Hepatic stellate cell (primary cell): ENCODE measurements at regions not wholly inside any gene's neighbourhood (a gene's known extent, or its start where the extent isn't known, plus 50 kb on each side); places are given as distances from the start of the nearest gene placed in this dataset.
"Not testable (repeated sequence)": the region's sequence is repeated elsewhere in the genome, so short reads cannot be mapped to it uniquely, and the experiment has no call there.

ENCODE experiments used
- DNase-seq: peaks from one replicate; pipeline ENCODE4 v3.0.0; 2011; ENCODE audit warnings: low spot score

- DNase-seq = no peak
Measured at GRCh38 chr13:108077284-108077683, 138.1 kb downstream of the LIG4 start.

GRCh38 chr13:108074429-108074828 lies 140.9 kb downstream of the LIG4 start:
- DNase-seq = not testable (repeated sequence)

- no peak for DNase-seq
Measured at GRCh38 chr13:108070925-108071324, 144.4 kb downstream of the LIG4 start.

GRCh38 chr13:108070491-108070890 lies 144.8 kb downstream of the LIG4 start:
- DNase-seq = no peak

- DNase-seq = no peak
Measured at GRCh38 chr13:108069521-108070210, 145.7 kb downstream of the LIG4 start.

GRCh38 chr13:108064372-108064771 lies 151.0 kb downstream of the LIG4 start:
- not testable (repeated sequence) for DNase-seq

GRCh38 chr13:108060111-108060510 lies 155.2 kb downstream of the LIG4 start:
- DNase-seq = no peak

- DNase-seq = no peak
Measured at GRCh38 chr13:108056278-108056677, 159.1 kb downstream of the LIG4 start.

- DNase-seq = no peak
Measured at GRCh38 chr13:108049211-108049610, 166.1 kb downstream of the LIG4 start.

- no peak for DNase-seq
Measured at GRCh38 chr13:108044954-108045353, 170.4 kb downstream of the LIG4 start.

GRCh38 chr13:108042866-108043265 lies 172.5 kb downstream of the LIG4 start:
- not testable (repeated sequence) for DNase-seq

- no peak for DNase-seq
Measured at GRCh38 chr13:108037348-108037747, 178.0 kb downstream of the LIG4 start.

- DNase-seq = no peak
Measured at GRCh38 chr13:108036411-108036932, 178.9 kb downstream of the LIG4 start.

GRCh38 chr13:108034909-108035410 lies 180.4 kb downstream of the LIG4 start:
- DNase-seq = no peak

GRCh38 chr13:108033800-108034707 lies 181.3 kb downstream of the LIG4 start:
- DNase-seq = no peak

GRCh38 chr13:108031865-108032264 lies 183.5 kb downstream of the LIG4 start:
- DNase-seq = no peak

GRCh38 chr13:108030769-108031168 lies 184.6 kb downstream of the LIG4 start:
- no peak for DNase-seq

- no peak for DNase-seq
Measured at GRCh38 chr13:108026680-108027410, 188.5 kb downstream of the LIG4 start.

- DNase-seq = no peak
Measured at GRCh38 chr13:108020027-108020426, 195.3 kb downstream of the LIG4 start.

- DNase-seq = no peak
Measured at GRCh38 chr13:108018371-108018870, 196.9 kb downstream of the LIG4 start.

- no peak for DNase-seq
Measured at GRCh38 chr13:108006619-108007018, 208.7 kb downstream of the LIG4 start.

- no peak for DNase-seq
Measured at GRCh38 chr13:108005231-108005630, 210.1 kb downstream of the LIG4 start.
